Erythroblast (primary cell): ENCODE measurements at regions not wholly inside any gene's neighbourhood (a gene's known extent, or its start where the extent isn't known, plus 50 kb on each side); places are given as distances from the start of the nearest gene placed in this dataset.

ENCODE experiments used
- GATA1 ChIP-seq: IDR thresholded peaks from 2 replicates; pipeline ENCODE4 v1.6.1; 2011; ENCODE audit warnings: low read depth, mild to moderate bottlenecking, control low read depth, low read length, moderate library complexity
- POLR2A ChIP-seq: IDR thresholded peaks from 2 replicates; pipeline ENCODE4 v1.6.1; 2011; ENCODE audit warnings: mild to moderate bottlenecking, low read length

DNA sequence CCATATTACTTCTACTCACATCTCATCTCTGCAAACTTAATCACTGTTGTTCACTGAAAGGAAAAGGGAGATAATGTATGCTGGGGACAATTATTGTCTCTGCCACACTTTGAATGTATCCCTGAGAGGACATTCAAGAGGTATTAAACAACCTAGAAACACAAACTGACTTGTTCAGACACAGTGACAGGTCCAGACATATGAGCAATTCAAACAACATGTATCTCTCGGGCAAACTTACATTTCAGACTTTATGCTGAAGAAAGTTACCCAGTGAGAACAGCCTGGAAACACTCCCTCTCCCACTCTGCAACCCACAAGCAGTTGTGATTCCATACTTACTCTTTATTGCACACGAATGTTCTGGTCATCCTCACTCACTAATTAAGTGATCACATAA lies 968.7 kb upstream of the SLC10A2 start:
- TF ChIP-seq POLR2A (no peak), GATA1 (no peak)
